K562 (cell line): ENCODE measurements at regions not wholly inside any gene's neighbourhood (a gene's known extent, or its start where the extent isn't known, plus 50 kb on each side); places are given as distances from the start of the nearest gene placed in this dataset.

Source experiments
- DNMT1 ChIP-seq: fragments of 450-650 bp; IDR thresholded peaks from 2 replicates; pipeline ENCODE4 v1.6.1; 2016; ENCODE audit warnings: antibody characterized with exemption, mild to moderate bottlenecking
- ETS2 ChIP-seq: IDR thresholded peaks from 2 replicates; pipeline ENCODE4 v1.6.1; 2016; ENCODE audit warnings: borderline replicate concordance, missing genetic modification characterization, mild to moderate bottlenecking, moderate library complexity, missing compliant biosample characterization; ENCODE audit not compliant: poor library complexity, severe bottlenecking
- SREBF1 ChIP-seq: fragments of 150-350 bp; IDR thresholded peaks from 2 replicates; pipeline ENCODE4 v1.6.1; 2014; ENCODE audit warnings: antibody characterized with exemption, low read depth, low read length, borderline replicate concordance
- TF ChIP-seq, protein P1 (sequence below), 2 experiments: IDR thresholded peaks in 1 of 2; conservative IDR thresholded peaks in 1 of 2; 2 replicates each; pipeline ENCODE4 v1.6.1; 2016; ENCODE audit warnings: low read depth in 2 of 2, mild to moderate bottlenecking in 1 of 2, missing compliant biosample characterization in 1 of 2, missing genetic modification characterization in 1 of 2, moderate library complexity in 1 of 2
- TF ChIP-seq, protein P2 (sequence below): sonication (generic); formaldehyde crosslinking; IDR thresholded peaks from 2 replicates; pipeline ENCODE4 v1.8.1; 2023; ENCODE audit warnings: mild to moderate bottlenecking, missing genetic modification reagents

DNA sequence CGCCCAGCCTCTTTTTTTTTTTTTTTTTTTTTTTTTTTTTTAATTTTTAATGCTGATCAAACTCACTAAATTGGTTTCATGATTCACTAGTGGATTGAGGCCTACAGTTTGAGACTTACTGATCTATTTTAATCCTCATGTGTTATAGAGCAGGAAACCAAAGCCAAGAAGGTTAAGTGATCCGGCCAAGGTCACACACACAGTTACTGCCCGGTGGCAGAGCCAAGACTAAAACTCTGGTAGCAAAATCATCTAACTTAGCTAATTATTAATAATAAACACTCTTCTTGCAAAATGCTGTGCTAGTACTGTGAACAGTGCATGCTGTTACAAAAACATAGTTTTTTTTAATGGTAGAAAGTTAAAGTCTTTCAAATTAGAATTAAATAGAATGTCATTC lies 188.3 kb upstream of the NFE2L3 start (continued):
- TF ChIP-seq, protein P1, sequence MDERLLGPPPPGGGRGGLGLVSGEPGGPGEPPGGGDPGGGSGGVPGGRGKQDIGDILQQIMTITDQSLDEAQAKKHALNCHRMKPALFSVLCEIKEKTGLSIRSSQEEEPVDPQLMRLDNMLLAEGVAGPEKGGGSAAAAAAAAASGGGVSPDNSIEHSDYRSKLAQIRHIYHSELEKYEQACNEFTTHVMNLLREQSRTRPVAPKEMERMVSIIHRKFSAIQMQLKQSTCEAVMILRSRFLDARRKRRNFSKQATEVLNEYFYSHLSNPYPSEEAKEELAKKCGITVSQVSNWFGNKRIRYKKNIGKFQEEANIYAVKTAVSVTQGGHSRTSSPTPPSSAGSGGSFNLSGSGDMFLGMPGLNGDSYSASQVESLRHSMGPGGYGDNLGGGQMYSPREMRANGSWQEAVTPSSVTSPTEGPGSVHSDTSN (CRISPR knock-in tag; IDR thresholded peaks at IDR 0.05; ENCODE audit: low read depth): no peak
- TF ChIP-seq, protein P1 (tag; conservative IDR thresholded peaks at IDR 0.05; ENCODE audit: low read depth): no peak
- TF ChIP-seq DNMT1 (no peak), SREBF1 (no peak), ETS2 (no peak)
- TF ChIP-seq, protein P2, sequence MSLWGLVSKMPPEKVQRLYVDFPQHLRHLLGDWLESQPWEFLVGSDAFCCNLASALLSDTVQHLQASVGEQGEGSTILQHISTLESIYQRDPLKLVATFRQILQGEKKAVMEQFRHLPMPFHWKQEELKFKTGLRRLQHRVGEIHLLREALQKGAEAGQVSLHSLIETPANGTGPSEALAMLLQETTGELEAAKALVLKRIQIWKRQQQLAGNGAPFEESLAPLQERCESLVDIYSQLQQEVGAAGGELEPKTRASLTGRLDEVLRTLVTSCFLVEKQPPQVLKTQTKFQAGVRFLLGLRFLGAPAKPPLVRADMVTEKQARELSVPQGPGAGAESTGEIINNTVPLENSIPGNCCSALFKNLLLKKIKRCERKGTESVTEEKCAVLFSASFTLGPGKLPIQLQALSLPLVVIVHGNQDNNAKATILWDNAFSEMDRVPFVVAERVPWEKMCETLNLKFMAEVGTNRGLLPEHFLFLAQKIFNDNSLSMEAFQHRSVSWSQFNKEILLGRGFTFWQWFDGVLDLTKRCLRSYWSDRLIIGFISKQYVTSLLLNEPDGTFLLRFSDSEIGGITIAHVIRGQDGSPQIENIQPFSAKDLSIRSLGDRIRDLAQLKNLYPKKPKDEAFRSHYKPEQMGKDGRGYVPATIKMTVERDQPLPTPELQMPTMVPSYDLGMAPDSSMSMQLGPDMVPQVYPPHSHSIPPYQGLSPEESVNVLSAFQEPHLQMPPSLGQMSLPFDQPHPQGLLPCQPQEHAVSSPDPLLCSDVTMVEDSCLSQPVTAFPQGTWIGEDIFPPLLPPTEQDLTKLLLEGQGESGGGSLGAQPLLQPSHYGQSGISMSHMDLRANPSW (CRISPR knock-in tag): no peak
